ENCODE measurements at regions not wholly inside any gene's neighbourhood (a gene's known extent, or its start where the extent isn't known, plus 50 kb on each side); places are given as distances from the start of the nearest gene placed in this dataset.

DNA sequence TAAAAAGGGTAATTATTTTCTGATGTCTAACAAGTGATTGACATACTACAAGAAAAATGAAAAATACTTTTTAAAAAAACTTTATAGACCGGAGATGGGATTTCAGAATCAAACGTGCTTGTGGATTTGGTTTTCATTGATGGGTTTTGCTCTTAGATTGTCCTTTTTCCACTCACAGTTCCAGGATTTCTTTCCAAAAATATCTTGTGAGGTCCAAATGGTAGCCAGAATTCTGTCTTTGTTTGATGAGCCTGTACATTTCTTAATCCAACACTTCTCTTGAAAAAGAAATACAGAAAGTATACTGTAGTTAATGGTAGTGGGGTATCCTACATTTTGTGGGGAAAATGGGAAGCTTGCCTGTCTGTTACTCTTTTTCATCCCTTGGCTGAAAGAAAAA, 329.3 kb downstream of the KCNJ2 start (continued):
- no peak for TF ChIP-seq YY1 (IDR thresholded peaks at IDR 0.05)
- TF ChIP-seq NR2F2 (IDR thresholded peaks at IDR 0.05), result no peak

DNA sequence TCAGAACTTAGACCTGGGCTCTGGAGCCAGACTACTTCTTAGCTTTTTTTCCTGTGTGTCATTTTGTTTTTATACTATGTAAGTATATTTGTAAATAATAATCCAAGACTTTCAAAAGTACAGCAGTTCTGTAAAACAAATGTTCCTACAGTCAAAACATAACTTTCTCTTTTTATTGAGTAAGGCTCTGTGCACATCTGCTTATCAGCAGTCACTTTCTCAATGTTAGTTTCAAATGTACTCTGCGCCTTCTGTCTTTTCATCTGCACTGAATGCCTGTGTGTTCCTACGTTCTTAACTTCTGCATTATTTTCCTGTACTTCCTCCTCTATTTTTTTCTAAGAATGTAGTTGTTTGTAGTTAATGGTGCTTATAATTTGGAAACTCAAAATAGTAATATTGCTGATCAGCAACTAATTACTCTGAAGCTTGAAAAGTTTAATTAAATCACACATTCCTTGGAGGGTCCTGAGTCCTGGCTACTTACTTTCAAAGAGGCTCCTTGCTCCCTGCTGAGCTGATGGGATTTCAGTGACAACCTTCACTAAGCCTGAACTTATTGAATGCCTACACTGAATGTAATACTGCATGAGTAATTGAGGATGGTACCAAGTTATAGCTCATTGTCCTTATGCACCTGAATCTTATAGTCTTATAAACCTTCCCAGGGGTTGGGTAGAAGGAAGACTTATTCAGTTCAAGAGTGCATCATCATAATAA, 329.9 kb downstream of the KCNJ2 start:
- no peaks in the 10 kb centered on the region for H3K36me3 ChIP-seq (ENCODE audit: control insufficient read depth in 4 of 4, insufficient read depth in 3 of 4, low read depth in 1 of 4, low read length in 3 of 4)
- no peaks in the 10 kb centered on the region for H3K4me1 ChIP-seq (ENCODE audit: control insufficient read depth in 4 of 4, insufficient read depth in 4 of 4, low read length in 3 of 4)
- no peaks in the 10 kb centered on the region for H3K9me3 ChIP-seq (ENCODE audit: control insufficient read depth in 4 of 4, low read length in 3 of 4)
- DNase-seq (ENCODE audit: low spot score), result no peak
- TF ChIP-seq RAD21 (IDR thresholded peaks at IDR 0.05) (no peak), EGR1 (IDR thresholded peaks at IDR 0.05; ENCODE audit: low read depth in 2 of 2) (no peak), FOXA2 (IDR thresholded peaks at IDR 0.05) (no peak), HNF4G (IDR thresholded peaks at IDR 0.05) (no peak), NR2F2 (IDR thresholded peaks at IDR 0.05) (no peak), GABPA (IDR thresholded peaks at IDR 0.05 in 1 of 2, conservative IDR thresholded peaks at IDR 0.05 in 1 of 2) (no peak), RXRA (IDR thresholded peaks at IDR 0.05) (no peak)
- TF ChIP-seq, protein P1, sequence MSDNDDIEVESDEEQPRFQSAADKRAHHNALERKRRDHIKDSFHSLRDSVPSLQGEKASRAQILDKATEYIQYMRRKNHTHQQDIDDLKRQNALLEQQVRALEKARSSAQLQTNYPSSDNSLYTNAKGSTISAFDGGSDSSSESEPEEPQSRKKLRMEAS (IDR thresholded peaks at IDR 0.05), result no peak
- TF ChIP-seq, protein P2, sequence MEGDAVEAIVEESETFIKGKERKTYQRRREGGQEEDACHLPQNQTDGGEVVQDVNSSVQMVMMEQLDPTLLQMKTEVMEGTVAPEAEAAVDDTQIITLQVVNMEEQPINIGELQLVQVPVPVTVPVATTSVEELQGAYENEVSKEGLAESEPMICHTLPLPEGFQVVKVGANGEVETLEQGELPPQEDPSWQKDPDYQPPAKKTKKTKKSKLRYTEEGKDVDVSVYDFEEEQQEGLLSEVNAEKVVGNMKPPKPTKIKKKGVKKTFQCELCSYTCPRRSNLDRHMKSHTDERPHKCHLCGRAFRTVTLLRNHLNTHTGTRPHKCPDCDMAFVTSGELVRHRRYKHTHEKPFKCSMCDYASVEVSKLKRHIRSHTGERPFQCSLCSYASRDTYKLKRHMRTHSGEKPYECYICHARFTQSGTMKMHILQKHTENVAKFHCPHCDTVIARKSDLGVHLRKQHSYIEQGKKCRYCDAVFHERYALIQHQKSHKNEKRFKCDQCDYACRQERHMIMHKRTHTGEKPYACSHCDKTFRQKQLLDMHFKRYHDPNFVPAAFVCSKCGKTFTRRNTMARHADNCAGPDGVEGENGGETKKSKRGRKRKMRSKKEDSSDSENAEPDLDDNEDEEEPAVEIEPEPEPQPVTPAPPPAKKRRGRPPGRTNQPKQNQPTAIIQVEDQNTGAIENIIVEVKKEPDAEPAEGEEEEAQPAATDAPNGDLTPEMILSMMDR (IDR thresholded peaks at IDR 0.05; ENCODE audit: low read depth, low read length, missing input control), result no peak
- TF ChIP-seq, protein P3, sequence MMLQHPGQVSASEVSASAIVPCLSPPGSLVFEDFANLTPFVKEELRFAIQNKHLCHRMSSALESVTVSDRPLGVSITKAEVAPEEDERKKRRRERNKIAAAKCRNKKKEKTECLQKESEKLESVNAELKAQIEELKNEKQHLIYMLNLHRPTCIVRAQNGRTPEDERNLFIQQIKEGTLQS (IDR thresholded peaks at IDR 0.05), result no peak
- TF ChIP-seq, protein P4, sequence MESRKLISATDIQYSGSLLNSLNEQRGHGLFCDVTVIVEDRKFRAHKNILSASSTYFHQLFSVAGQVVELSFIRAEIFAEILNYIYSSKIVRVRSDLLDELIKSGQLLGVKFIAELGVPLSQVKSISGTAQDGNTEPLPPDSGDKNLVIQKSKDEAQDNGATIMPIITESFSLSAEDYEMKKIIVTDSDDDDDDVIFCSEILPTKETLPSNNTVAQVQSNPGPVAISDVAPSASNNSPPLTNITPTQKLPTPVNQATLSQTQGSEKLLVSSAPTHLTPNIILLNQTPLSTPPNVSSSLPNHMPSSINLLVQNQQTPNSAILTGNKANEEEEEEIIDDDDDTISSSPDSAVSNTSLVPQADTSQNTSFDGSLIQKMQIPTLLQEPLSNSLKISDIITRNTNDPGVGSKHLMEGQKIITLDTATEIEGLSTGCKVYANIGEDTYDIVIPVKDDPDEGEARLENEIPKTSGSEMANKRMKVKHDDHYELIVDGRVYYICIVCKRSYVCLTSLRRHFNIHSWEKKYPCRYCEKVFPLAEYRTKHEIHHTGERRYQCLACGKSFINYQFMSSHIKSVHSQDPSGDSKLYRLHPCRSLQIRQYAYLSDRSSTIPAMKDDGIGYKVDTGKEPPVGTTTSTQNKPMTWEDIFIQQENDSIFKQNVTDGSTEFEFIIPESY (IDR thresholded peaks at IDR 0.05), result no peak
- 51% methylated on average over 2 of the region's 2 CpGs for WGBS
- H3K27me3 ChIP-seq (ENCODE audit: control insufficient read depth in 4 of 4, insufficient read depth in 4 of 4, low read length in 3 of 4), result peaks cover 0 to 5% (median 0%) of the 10 kb centered on the region in 4 donors
- no peak overlapping the region for H3K4me3 ChIP-seq (ENCODE audit: low read depth in 1 of 3, low read length in 3 of 3)
- no peak overlapping the region for H3K27ac ChIP-seq (ENCODE audit: low read depth in 1 of 2, low read length in 2 of 2)
- H3K9ac ChIP-seq (ENCODE audit: low read depth in 1 of 2, low read length in 2 of 2), result no peak overlapping the region

DNA sequence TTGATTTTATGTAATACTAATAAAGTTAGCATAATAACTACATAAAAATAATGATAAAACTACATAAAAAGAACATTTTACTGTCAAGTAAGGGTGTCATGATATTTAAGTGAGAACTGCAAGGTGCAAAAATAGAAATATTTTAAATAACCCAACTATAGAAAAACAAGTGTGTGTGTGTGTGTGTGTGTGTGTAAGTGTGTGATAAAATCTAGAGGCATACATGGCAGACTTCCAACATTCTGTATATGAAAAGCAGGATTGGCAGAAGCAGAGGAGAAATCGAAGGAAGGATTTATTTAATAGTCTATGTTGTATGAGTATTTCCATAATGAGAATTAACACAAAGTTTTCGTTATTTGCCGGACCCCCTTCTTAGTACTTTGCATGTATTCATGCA, 334.1 kb downstream of the KCNJ2 start:
- Histone ChIP-seq H3K9ac (ENCODE audit: low read depth in 1 of 2, low read length in 2 of 2) (no peak overlapping the region), H3K36me3 (ENCODE audit: control insufficient read depth in 4 of 4, insufficient read depth in 3 of 4, low read depth in 1 of 4, low read length in 3 of 4) (no peaks in the 10 kb centered on the region), H3K4me1 (ENCODE audit: control insufficient read depth in 4 of 4, insufficient read depth in 4 of 4, low read length in 3 of 4) (no peaks in the 10 kb centered on the region), H3K27me3 (ENCODE audit: control insufficient read depth in 4 of 4, insufficient read depth in 4 of 4, low read length in 3 of 4) (peaks cover 0 to 5% (median 0%) of the 10 kb centered on the region in 4 donors), H3K9me3 (ENCODE audit: control insufficient read depth in 4 of 4, low read length in 3 of 4) (no peaks in the 10 kb centered on the region), H3K4me3 (ENCODE audit: low read depth in 1 of 3, low read length in 3 of 3) (no peak overlapping the region), H3K27ac (ENCODE audit: low read depth in 1 of 2, low read length in 2 of 2) (no peak overlapping the region)
- no peak for DNase-seq (ENCODE audit: low spot score)
- WGBS, result 75% methylated on average over 3 of the region's 3 CpGs
- TF ChIP-seq GABPA (IDR thresholded peaks at IDR 0.05 in 1 of 2, conservative IDR thresholded peaks at IDR 0.05 in 1 of 2), result no peak
- TF ChIP-seq RXRA (IDR thresholded peaks at IDR 0.05), result no peak
- TF ChIP-seq, protein P4 (IDR thresholded peaks at IDR 0.05), result no peak
- no peak for TF ChIP-seq JUND (IDR thresholded peaks at IDR 0.05)
- TF ChIP-seq, protein P2 (IDR thresholded peaks at IDR 0.05; ENCODE audit: low read depth, low read length, missing input control), result no peak
- no peak for TF ChIP-seq YY1 (IDR thresholded peaks at IDR 0.05)
- no peak for TF ChIP-seq NR2F2 (IDR thresholded peaks at IDR 0.05)
- TF ChIP-seq, protein P1 (IDR thresholded peaks at IDR 0.05), result no peak
- TF ChIP-seq EGR1 (IDR thresholded peaks at IDR 0.05; ENCODE audit: low read depth in 2 of 2), result no peak
- TF ChIP-seq, protein P5, sequence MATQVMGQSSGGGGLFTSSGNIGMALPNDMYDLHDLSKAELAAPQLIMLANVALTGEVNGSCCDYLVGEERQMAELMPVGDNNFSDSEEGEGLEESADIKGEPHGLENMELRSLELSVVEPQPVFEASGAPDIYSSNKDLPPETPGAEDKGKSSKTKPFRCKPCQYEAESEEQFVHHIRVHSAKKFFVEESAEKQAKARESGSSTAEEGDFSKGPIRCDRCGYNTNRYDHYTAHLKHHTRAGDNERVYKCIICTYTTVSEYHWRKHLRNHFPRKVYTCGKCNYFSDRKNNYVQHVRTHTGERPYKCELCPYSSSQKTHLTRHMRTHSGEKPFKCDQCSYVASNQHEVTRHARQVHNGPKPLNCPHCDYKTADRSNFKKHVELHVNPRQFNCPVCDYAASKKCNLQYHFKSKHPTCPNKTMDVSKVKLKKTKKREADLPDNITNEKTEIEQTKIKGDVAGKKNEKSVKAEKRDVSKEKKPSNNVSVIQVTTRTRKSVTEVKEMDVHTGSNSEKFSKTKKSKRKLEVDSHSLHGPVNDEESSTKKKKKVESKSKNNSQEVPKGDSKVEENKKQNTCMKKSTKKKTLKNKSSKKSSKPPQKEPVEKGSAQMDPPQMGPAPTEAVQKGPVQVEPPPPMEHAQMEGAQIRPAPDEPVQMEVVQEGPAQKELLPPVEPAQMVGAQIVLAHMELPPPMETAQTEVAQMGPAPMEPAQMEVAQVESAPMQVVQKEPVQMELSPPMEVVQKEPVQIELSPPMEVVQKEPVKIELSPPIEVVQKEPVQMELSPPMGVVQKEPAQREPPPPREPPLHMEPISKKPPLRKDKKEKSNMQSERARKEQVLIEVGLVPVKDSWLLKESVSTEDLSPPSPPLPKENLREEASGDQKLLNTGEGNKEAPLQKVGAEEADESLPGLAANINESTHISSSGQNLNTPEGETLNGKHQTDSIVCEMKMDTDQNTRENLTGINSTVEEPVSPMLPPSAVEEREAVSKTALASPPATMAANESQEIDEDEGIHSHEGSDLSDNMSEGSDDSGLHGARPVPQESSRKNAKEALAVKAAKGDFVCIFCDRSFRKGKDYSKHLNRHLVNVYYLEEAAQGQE (IDR thresholded peaks at IDR 0.05), result no peak
- no peak for TF ChIP-seq FOXA1 (IDR thresholded peaks at IDR 0.05)
- no peak for TF ChIP-seq RAD21 (IDR thresholded peaks at IDR 0.05)

Data from liver (tissue), 8 donors.